Memory B cell (primary cell): ENCODE measurements at regions not wholly inside any gene's neighbourhood (a gene's known extent, or its start where the extent isn't known, plus 50 kb on each side); places are given as distances from the start of the nearest gene placed in this dataset.

Experiments
- ATAC-seq: fragments of 150-1000 bp; cut with Tn5 transposase; 2 replicates; pipeline ENCODE4 v1.10.0; 2021; ENCODE audit warnings: low read depth, mild to moderate bottlenecking, moderate library complexity
- DNase-seq, 2 donors: peaks; one replicate each; pipeline ENCODE4 v3.0.0; 2022; ENCODE audit warnings: low spot score in 2 of 2
- H3K27ac Mint-ChIP-seq: one replicate; pipeline ENCODE4 v1.8.0; 2022; ENCODE audit warnings: mild to moderate bottlenecking, moderate library complexity, mixed read lengths
- H3K27me3 Mint-ChIP-seq: one replicate; pipeline ENCODE4 v1.8.0; 2022; ENCODE audit warnings: mixed read lengths
- H3K36me3 Mint-ChIP-seq: one replicate; pipeline ENCODE4 v1.8.0; 2022; ENCODE audit warnings: mild to moderate bottlenecking, mixed read lengths
- H3K4me1 Mint-ChIP-seq: one replicate; pipeline ENCODE4 v1.8.0; 2022; ENCODE audit warnings: mixed read lengths
- H3K4me3 Mint-ChIP-seq: one replicate; pipeline ENCODE4 v1.8.0; 2022; ENCODE audit warnings: mild to moderate bottlenecking, moderate library complexity, mixed read lengths
- H3K9me3 Mint-ChIP-seq: one replicate; pipeline ENCODE4 v1.8.0; 2022; ENCODE audit warnings: mixed read lengths

DNA sequence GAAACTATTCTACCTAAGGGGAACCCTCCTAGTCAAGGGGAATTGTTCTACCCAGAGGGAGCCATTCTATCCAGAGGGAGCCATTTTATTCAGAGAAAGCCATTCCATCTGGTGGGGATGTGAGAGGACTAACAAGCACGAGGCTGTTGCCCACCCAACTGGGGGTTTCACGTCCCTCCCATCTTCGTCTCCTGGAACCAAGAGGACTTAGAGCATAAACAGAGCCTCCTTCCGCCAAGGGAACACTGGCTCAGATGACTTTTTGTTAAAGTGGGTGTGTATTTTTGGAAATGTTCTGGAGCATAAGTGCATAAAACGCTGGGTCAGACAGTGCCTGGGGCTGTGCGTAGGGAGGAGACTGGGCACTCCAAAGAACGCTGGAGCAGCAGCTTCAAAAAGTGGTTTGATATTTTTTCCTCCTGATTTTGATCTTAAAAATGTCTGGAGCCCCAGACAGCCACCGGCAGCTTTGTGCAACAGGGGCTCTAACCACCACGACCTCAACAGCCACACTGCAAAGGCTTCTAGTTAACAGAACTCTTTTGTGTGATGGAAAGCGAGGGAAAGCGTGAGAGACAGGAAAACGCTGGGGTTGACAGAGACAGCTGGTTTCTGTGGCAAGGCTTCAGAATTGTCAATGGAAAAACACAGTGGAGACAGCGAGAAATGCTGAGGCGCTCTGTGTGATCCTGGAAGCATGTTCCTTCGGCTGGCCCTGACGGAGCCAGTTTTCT lies 363.6 kb upstream of the CAMK1G start:
- Mint-ChIP-seq H3K27me3 (peaks cover 11% of the 10 kb centered on the region), H3K27ac (no peak overlapping the region), H3K4me3 (no peak overlapping the region), H3K4me1 (peaks cover 4% of the 10 kb centered on the region), H3K36me3 (no peaks in the 10 kb centered on the region), H3K9me3 (peaks cover 8% of the 10 kb centered on the region)
- DNase-seq: no peak
- ATAC-seq: no peak

GRCh38 chr1:209222826-209223225 lies 360.7 kb upstream of the CAMK1G start:
- no peaks in the 10 kb centered on the region for H3K36me3 Mint-ChIP-seq
- H3K27me3 Mint-ChIP-seq: peaks cover 10% of the 10 kb centered on the region
- H3K4me1 Mint-ChIP-seq: peaks cover 4% of the 10 kb centered on the region
- no peak for ATAC-seq
- H3K9me3 Mint-ChIP-seq: no peaks in the 10 kb centered on the region
- H3K27ac Mint-ChIP-seq: no peak overlapping the region
- DNase-seq: no peak
- no peak overlapping the region for H3K4me3 Mint-ChIP-seq

DNA sequence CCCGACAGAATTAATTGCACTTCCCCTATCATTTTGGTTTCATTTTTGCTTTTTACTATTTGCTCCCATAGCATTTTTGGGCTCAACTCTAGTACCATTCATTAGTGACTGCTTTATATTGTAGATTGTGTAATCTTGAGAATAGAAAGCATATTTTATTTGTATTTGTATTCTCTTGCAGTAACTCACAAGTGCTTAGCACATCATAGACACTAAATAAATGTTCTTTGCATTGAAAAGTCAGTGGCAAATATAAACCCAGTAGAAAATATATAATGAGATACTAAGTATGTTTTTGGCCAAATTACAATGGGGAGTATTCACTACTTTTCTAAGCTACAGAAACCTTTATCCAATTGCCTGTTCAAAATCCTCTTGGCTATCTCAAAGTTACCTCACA lies 359.7 kb upstream of the CAMK1G start:
- Mint-ChIP-seq H3K4me1 (peaks cover 4% of the 10 kb centered on the region), H3K27ac (no peak overlapping the region), H3K27me3 (peaks cover 10% of the 10 kb centered on the region), H3K36me3 (no peaks in the 10 kb centered on the region), H3K4me3 (no peak overlapping the region), H3K9me3 (no peaks in the 10 kb centered on the region)
- no peak for ATAC-seq
- no peak for DNase-seq

DNA sequence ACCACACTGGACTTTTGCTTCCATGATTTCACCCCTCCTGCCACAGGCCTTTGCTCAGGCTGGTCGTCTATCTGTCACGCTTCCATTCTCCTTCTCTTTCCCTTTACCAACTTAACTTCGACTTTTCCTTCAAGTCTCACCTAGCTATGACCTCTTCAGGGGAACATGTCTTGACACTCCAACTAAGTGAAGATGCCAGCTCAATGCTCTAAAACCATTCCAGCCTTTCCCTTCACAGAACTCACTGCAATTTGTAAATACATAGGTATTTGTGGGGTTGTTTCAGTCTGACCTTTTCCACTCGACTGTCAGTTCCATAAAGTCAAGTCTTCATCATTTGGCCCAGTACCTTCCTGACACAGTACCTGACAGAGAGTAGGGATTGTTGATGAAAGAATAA lies 358.6 kb upstream of the CAMK1G start:
- no peak for ATAC-seq
- DNase-seq: no peak
- Mint-ChIP-seq H3K9me3 (no peaks in the 10 kb centered on the region), H3K4me1 (peaks cover 4% of the 10 kb centered on the region), H3K4me3 (no peak overlapping the region), H3K36me3 (no peaks in the 10 kb centered on the region), H3K27ac (no peak overlapping the region), H3K27me3 (peaks cover 10% of the 10 kb centered on the region)

- DNase-seq: no peak
- no peak overlapping the region for H3K4me3 Mint-ChIP-seq
Observed at GRCh38 chr1:209227171-209227570, 356.3 kb upstream of the CAMK1G start.

GRCh38 chr1:209227941-209228340 lies 355.6 kb upstream of the CAMK1G start:
- Mint-ChIP-seq H3K4me3 (no peak overlapping the region), H3K9me3 (peaks cover 4% of the 10 kb centered on the region), H3K27me3 (peaks cover 8% of the 10 kb centered on the region), H3K4me1 (peaks cover 4% of the 10 kb centered on the region), H3K27ac (no peak overlapping the region), H3K36me3 (no peaks in the 10 kb centered on the region)
- no peak for ATAC-seq
- no peak for DNase-seq

More at GRCh38 chr1:209227171-209227570, 356.3 kb upstream of the CAMK1G start:
- Mint-ChIP-seq H3K4me1 (peaks cover 4% of the 10 kb centered on the region), H3K36me3 (no peaks in the 10 kb centered on the region), H3K27ac (no peak overlapping the region), H3K27me3 (peaks cover 10% of the 10 kb centered on the region), H3K9me3 (peaks cover under 1% of the 10 kb centered on the region)
- no peak for ATAC-seq

- DNase-seq (no peak), ATAC-seq (no peak)
- Mint-ChIP-seq H3K27ac (no peak overlapping the region), H3K9me3 (peaks cover 4% of the 10 kb centered on the region), H3K4me3 (no peak overlapping the region), H3K27me3 (peaks cover 5% of the 10 kb centered on the region), H3K4me1 (no peaks in the 10 kb centered on the region), H3K36me3 (no peaks in the 10 kb centered on the region)
Observed at GRCh38 chr1:209229494-209230061, 353.9 kb upstream of the CAMK1G start.

- Mint-ChIP-seq H3K27ac (no peak overlapping the region), H3K4me1 (no peaks in the 10 kb centered on the region), H3K9me3 (peaks cover 4% of the 10 kb centered on the region), H3K4me3 (no peak overlapping the region), H3K27me3 (no peaks in the 10 kb centered on the region), H3K36me3 (no peaks in the 10 kb centered on the region)
- ATAC-seq: no peak
- DNase-seq: no peak
Observed at GRCh38 chr1:209230314-209230713, 353.2 kb upstream of the CAMK1G start.

GRCh38 chr1:209231476-209232156 lies 351.9 kb upstream of the CAMK1G start:
- no peak for DNase-seq
- H3K36me3 Mint-ChIP-seq: no peaks in the 10 kb centered on the region
- no peak overlapping the region for H3K4me3 Mint-ChIP-seq
- ATAC-seq: no peak
- no peak overlapping the region for H3K27ac Mint-ChIP-seq
- no peaks in the 10 kb centered on the region for H3K4me1 Mint-ChIP-seq
- H3K9me3 Mint-ChIP-seq: peaks cover 4% of the 10 kb centered on the region
- no peaks in the 10 kb centered on the region for H3K27me3 Mint-ChIP-seq

- Mint-ChIP-seq H3K27me3 (no peaks in the 10 kb centered on the region), H3K4me3 (no peak overlapping the region), H3K4me1 (no peaks in the 10 kb centered on the region), H3K9me3 (peaks cover 4% of the 10 kb centered on the region), H3K27ac (no peak overlapping the region), H3K36me3 (no peaks in the 10 kb centered on the region)
- DNase-seq: no peak
- ATAC-seq: no peak
Observed at GRCh38 chr1:209232197-209232596, 351.3 kb upstream of the CAMK1G start.

DNA sequence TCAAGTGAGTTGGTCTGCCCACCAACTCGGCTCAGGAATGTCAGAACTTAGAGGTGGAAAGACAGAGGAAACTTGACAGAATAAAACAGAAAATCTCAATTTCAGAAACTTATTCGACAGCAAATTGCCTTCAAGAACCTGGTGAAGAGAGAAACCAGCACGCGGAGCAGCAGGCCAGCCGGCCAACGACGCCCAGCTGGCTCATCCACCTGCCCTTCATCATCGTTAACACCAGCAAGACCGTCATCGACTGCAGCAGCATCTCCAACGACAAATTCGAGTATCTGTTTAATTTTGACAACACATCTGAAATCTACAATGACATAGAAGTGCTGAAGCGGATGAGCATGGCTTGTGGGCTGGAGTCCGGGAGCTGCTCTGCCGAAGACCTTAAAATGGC lies 350.8 kb upstream of the CAMK1G start:
- H3K36me3 Mint-ChIP-seq: no peaks in the 10 kb centered on the region

DNA sequence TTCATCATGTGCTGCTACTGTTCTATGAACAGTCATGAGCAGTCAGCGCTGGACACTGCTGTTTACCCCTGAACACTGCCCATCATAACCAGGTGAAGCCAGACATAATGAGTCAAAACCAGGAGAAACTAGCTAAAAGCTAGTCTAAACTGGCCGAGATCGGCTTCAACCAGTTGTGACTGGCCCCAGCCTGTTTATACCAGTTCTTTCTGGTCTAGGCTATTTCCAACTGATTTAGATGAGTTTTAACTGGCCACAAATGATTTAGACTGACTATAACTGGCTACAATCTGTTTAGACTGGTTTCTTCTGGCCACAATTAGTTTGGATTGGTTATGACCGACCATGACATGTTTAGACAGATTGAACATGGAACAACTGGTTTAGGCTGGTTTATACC lies 348.3 kb upstream of the CAMK1G start:
- Mint-ChIP-seq H3K4me1 (no peaks in the 10 kb centered on the region), H3K27ac (no peak overlapping the region), H3K27me3 (no peaks in the 10 kb centered on the region), H3K36me3 (no peaks in the 10 kb centered on the region), H3K4me3 (no peak overlapping the region), H3K9me3 (peaks cover 6% of the 10 kb centered on the region)
- ATAC-seq (no peak), DNase-seq (no peak)

More for the DNA sequence above, 350.8 kb upstream of the CAMK1G start:
- no peaks in the 10 kb centered on the region for H3K27me3 Mint-ChIP-seq
- no peak for DNase-seq
- no peaks in the 10 kb centered on the region for H3K4me1 Mint-ChIP-seq
- no peak overlapping the region for H3K4me3 Mint-ChIP-seq
- no peak overlapping the region for H3K27ac Mint-ChIP-seq
- H3K9me3 Mint-ChIP-seq: peaks cover 4% of the 10 kb centered on the region
- ATAC-seq: no peak

- no peak for ATAC-seq
- Mint-ChIP-seq H3K27ac (no peak overlapping the region), H3K36me3 (no peaks in the 10 kb centered on the region), H3K27me3 (no peaks in the 10 kb centered on the region), H3K4me1 (no peaks in the 10 kb centered on the region), H3K4me3 (no peak overlapping the region), H3K9me3 (peaks cover 2% of the 10 kb centered on the region)
- DNase-seq: no peak
Observed at GRCh38 chr1:209238356-209238755, 345.2 kb upstream of the CAMK1G start.

- Mint-ChIP-seq H3K4me1 (no peaks in the 10 kb centered on the region), H3K27me3 (no peaks in the 10 kb centered on the region), H3K36me3 (no peaks in the 10 kb centered on the region), H3K9me3 (peaks cover 2% of the 10 kb centered on the region), H3K27ac (no peak overlapping the region), H3K4me3 (no peak overlapping the region)
- DNase-seq (no peak), ATAC-seq (no peak)
Observed at GRCh38 chr1:209240351-209240750, 343.2 kb upstream of the CAMK1G start.
